Ascending aorta (tissue), 2 donors: ENCODE measurements at regions not wholly inside any gene's neighbourhood (a gene's known extent, or its start where the extent isn't known, plus 50 kb on each side); places are given as distances from the start of the nearest gene placed in this dataset.
A peak's percentile ranks its signal among the peaks of the same experiment; 100 is the strongest.

Experiments
- DNase-seq, 2 donors: peaks; one replicate each; pipeline ENCODE4 v3.0.0-alpha.2; 2019; ENCODE audit warnings: low spot score in 2 of 2
- H3K27ac ChIP-seq, 2 donors: fragments of 200-600 bp; sonication (generic); one replicate each; pipeline ENCODE4 v1.5.1; 2016 to 2017; ENCODE audit warnings: mild to moderate bottlenecking in 1 of 2
- H3K27me3 ChIP-seq: fragments of 200-600 bp; sonication (generic); one replicate; pipeline ENCODE4 v1.5.1; 2017
- H3K36me3 ChIP-seq, 2 donors: fragments of 200-600 bp; sonication (generic); one replicate each; pipeline ENCODE4 v1.5.1; 2016
- H3K4me1 ChIP-seq, 2 donors: fragments of 200-600 bp; sonication (generic); one replicate each; pipeline ENCODE4 v1.5.1; 2016 to 2017; ENCODE audit warnings: mild to moderate bottlenecking in 1 of 2
- H3K4me3 ChIP-seq, 2 donors: fragments of 200-600 bp; sonication (generic); one replicate each; pipeline ENCODE4 v1.5.1; 2016 to 2017; ENCODE audit warnings: mild to moderate bottlenecking in 1 of 2
- H3K9me3 ChIP-seq, 2 donors: fragments of 200-600 bp; sonication (generic); one replicate each; pipeline ENCODE4 v1.5.1; 2016
- CTCF ChIP-seq, 3 experiments: fragments of 200-600 bp in 2 of 3; fragments of 450-650 bp in 1 of 3; sonication (generic) in 2 of 3; IDR thresholded peaks; one replicate each; pipeline ENCODE4 v1.5.1; 2016 to 2019; ENCODE audit warnings: antibody characterized with exemption in 3 of 3, mild to moderate bottlenecking in 1 of 3, moderate library complexity in 1 of 3
- intact Hi-C: fragments of 100-400 bp; cut with DNase I; formaldehyde crosslinking; loops from one replicate; pipeline ENCODE4 v1.15.1; 2023

DNA sequence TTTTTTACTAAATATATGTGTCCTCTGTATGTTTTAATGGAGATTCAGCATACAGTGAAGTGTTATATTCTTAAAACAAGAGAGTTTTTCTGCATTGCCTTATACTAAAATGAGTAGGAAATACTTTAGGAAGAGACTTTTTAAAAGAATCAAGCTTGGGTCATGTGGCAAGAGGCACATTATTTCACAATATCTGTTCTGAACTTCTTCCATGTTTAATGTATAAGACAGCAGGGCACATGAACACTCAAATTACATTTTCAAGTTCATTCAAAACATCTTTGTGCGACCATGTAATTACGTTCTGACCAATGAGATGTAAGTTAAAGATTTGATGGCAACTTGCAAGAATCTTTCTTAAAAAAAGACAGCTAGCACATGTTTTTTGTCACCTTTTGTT is 1055.9 kb downstream of the NR2F1-AS1 start:
- Histone ChIP-seq H3K4me3 (no peak overlapping the region), H3K4me1 (no peaks in the 10 kb centered on the region), H3K27ac (no peak overlapping the region), H3K27me3 (no peaks in the 10 kb centered on the region), H3K36me3 (no peaks in the 10 kb centered on the region), H3K9me3 (no peaks in the 10 kb centered on the region)
- no peak for DNase-seq
- no peak for TF ChIP-seq CTCF (IDR thresholded peaks at IDR 0.05)
- intact Hi-C loops = no loop called here

GRCh38 chr5:92519811-92520632 is 1061.0 kb downstream of the NR2F1-AS1 start:
- H3K27me3 ChIP-seq = no peaks in the 10 kb centered on the region
- DNase-seq = no peak
- intact Hi-C loops = no loop called here
- no peak overlapping the region for H3K4me3 ChIP-seq
- H3K4me1 ChIP-seq = no peaks in the 10 kb centered on the region
- no peak for TF ChIP-seq CTCF (IDR thresholded peaks at IDR 0.05)
- H3K36me3 ChIP-seq = no peaks in the 10 kb centered on the region
- H3K9me3 ChIP-seq = no peaks in the 10 kb centered on the region
- no peak overlapping the region for H3K27ac ChIP-seq

- intact Hi-C loops = no loop called here
- no peaks in the 10 kb centered on the region for H3K27me3 ChIP-seq
- DNase-seq = no peak
- TF ChIP-seq CTCF (IDR thresholded peaks at IDR 0.05) = peak in 2 of 3 experiments; percentile 7 to 34
- no peaks in the 10 kb centered on the region for H3K9me3 ChIP-seq
- H3K27ac ChIP-seq = no peak overlapping the region
- no peaks in the 10 kb centered on the region for H3K4me1 ChIP-seq
- H3K36me3 ChIP-seq = no peaks in the 10 kb centered on the region
- H3K4me3 ChIP-seq = no peak overlapping the region
Measured at GRCh38 chr5:92518318-92518904, 1062.6 kb downstream of the NR2F1-AS1 start.

GRCh38 chr5:92514896-92515295 is 1066.1 kb downstream of the NR2F1-AS1 start:
- Histone ChIP-seq H3K9me3 (peaks cover 0 to 18% of the 10 kb centered on the region in 2 donors), H3K4me3 (no peak overlapping the region), H3K4me1 (no peaks in the 10 kb centered on the region), H3K27ac (no peak overlapping the region), H3K27me3 (no peaks in the 10 kb centered on the region), H3K36me3 (no peaks in the 10 kb centered on the region)
- DNase-seq = no peak
- no peak for TF ChIP-seq CTCF (IDR thresholded peaks at IDR 0.05)
- intact Hi-C loops = no loop called here

DNA sequence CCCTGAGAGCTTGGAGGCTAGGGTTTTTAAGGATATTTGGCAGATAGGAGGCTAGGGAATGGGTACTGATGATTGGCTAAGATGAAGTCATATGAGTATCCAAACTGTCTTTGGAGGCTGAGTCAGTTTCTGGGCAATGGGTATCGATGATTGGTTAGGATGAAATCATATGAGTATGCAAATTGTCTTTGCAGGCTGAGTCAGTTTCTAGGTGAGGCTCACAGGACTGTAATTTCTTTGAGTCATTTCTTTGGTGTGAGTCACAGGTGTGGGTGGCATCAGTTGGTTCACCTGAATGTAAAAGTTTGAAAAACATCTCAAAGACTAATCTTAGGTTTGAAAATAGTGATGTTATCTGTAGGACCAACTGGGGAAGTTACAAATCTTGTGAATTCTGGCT is 1068.0 kb downstream of the NR2F1-AS1 start:
- no peak for DNase-seq
- H3K4me1 ChIP-seq = no peaks in the 10 kb centered on the region
- no peak for TF ChIP-seq CTCF (IDR thresholded peaks at IDR 0.05)
- H3K9me3 ChIP-seq = peaks cover 0 to 26% of the 10 kb centered on the region in 2 donors
- no peak overlapping the region for H3K27ac ChIP-seq
- no peak overlapping the region for H3K4me3 ChIP-seq
- no peaks in the 10 kb centered on the region for H3K36me3 ChIP-seq
- intact Hi-C loops = no loop called here
- no peaks in the 10 kb centered on the region for H3K27me3 ChIP-seq
